ENCODE measurements at regions not wholly inside any gene's neighbourhood (a gene's known extent, or its start where the extent isn't known, plus 50 kb on each side); places are given as distances from the start of the nearest gene placed in this dataset.

DNA sequence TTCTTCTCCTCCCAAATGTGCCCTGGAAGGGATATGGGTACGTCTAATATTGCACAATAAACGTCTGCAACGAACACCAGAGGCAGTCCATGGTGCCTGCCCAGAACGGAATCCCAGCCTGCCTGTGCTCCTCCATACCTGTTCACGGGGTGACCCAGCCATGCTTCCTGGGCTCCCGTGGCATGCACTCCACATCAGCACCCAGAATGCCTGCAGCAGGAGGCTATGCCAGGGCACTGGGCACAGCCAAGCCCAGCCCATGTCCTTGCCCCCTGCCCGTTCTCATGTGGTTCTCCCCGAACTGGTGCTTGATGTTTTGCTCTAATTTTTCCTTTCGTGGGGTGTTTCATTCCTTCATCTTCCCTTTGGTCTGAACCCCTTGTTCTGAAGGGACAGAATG is 404.3 kb downstream of the BCL11B start:
- no peak overlapping the region for H3K9ac ChIP-seq (ENCODE audit: low read length)
- no peaks in the 10 kb centered on the region for H3K79me2 ChIP-seq (replicated peaks; ENCODE audit: insufficient read depth, low read length)
- H3K27ac ChIP-seq (ENCODE audit: low read length): no peak overlapping the region
- H3K9me3 ChIP-seq (ENCODE audit: low read length): no peaks in the 10 kb centered on the region
- no peak overlapping the region for H3K4me2 ChIP-seq (ENCODE audit: low read length)
- H3K36me3 ChIP-seq (ENCODE audit: insufficient read depth, low read length): no peaks in the 10 kb centered on the region
- no peak overlapping the region for H2AFZ ChIP-seq (ENCODE audit: low read depth, low read length)
- no peaks in the 10 kb centered on the region for H4K20me1 ChIP-seq (ENCODE audit: insufficient read depth)
- no peaks in the 10 kb centered on the region for H3F3A ChIP-seq (ENCODE audit: insufficient read depth, low read length, poor library complexity, severe bottlenecking)
- H3K9me2 ChIP-seq (ENCODE audit: insufficient read depth, low read length): no peaks in the 10 kb centered on the region
- H3K4me3 ChIP-seq (ENCODE audit: low read length): no peak overlapping the region
- H3K27me3 ChIP-seq (ENCODE audit: insufficient read depth, low read depth, low read length): no peaks in the 10 kb centered on the region
- TF ChIP-seq SMC3 (conservative IDR thresholded peaks at IDR 0.05; ENCODE audit: poor library complexity): no peak
- no peak for TF ChIP-seq EZH2 (IDR thresholded peaks at IDR 0.05; ENCODE audit: borderline replicate concordance, insufficient read depth, low read length, poor library complexity, severe bottlenecking)
- no peak for TF ChIP-seq RAD21 (conservative IDR thresholded peaks at IDR 0.05)
- no peak for TF ChIP-seq EP300 (conservative IDR thresholded peaks at IDR 0.05; ENCODE audit: poor library complexity, severe bottlenecking)
- TF ChIP-seq, protein P1, sequence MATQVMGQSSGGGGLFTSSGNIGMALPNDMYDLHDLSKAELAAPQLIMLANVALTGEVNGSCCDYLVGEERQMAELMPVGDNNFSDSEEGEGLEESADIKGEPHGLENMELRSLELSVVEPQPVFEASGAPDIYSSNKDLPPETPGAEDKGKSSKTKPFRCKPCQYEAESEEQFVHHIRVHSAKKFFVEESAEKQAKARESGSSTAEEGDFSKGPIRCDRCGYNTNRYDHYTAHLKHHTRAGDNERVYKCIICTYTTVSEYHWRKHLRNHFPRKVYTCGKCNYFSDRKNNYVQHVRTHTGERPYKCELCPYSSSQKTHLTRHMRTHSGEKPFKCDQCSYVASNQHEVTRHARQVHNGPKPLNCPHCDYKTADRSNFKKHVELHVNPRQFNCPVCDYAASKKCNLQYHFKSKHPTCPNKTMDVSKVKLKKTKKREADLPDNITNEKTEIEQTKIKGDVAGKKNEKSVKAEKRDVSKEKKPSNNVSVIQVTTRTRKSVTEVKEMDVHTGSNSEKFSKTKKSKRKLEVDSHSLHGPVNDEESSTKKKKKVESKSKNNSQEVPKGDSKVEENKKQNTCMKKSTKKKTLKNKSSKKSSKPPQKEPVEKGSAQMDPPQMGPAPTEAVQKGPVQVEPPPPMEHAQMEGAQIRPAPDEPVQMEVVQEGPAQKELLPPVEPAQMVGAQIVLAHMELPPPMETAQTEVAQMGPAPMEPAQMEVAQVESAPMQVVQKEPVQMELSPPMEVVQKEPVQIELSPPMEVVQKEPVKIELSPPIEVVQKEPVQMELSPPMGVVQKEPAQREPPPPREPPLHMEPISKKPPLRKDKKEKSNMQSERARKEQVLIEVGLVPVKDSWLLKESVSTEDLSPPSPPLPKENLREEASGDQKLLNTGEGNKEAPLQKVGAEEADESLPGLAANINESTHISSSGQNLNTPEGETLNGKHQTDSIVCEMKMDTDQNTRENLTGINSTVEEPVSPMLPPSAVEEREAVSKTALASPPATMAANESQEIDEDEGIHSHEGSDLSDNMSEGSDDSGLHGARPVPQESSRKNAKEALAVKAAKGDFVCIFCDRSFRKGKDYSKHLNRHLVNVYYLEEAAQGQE (IDR thresholded peaks at IDR 0.05; ENCODE audit: borderline replicate concordance): no peak
- no peak for TF ChIP-seq TAF1 (IDR thresholded peaks at IDR 0.05; ENCODE audit: low read depth)
- TF ChIP-seq POLR2AphosphoS5 (IDR thresholded peaks at IDR 0.05): no peak
- TF ChIP-seq, protein P2, sequence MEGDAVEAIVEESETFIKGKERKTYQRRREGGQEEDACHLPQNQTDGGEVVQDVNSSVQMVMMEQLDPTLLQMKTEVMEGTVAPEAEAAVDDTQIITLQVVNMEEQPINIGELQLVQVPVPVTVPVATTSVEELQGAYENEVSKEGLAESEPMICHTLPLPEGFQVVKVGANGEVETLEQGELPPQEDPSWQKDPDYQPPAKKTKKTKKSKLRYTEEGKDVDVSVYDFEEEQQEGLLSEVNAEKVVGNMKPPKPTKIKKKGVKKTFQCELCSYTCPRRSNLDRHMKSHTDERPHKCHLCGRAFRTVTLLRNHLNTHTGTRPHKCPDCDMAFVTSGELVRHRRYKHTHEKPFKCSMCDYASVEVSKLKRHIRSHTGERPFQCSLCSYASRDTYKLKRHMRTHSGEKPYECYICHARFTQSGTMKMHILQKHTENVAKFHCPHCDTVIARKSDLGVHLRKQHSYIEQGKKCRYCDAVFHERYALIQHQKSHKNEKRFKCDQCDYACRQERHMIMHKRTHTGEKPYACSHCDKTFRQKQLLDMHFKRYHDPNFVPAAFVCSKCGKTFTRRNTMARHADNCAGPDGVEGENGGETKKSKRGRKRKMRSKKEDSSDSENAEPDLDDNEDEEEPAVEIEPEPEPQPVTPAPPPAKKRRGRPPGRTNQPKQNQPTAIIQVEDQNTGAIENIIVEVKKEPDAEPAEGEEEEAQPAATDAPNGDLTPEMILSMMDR (IDR thresholded peaks at IDR 0.05; ENCODE audit: poor library complexity, severe bottlenecking): no peak
- TF ChIP-seq MXI1 (conservative IDR thresholded peaks at IDR 0.05; ENCODE audit: poor library complexity, severe bottlenecking): no peak

DNA sequence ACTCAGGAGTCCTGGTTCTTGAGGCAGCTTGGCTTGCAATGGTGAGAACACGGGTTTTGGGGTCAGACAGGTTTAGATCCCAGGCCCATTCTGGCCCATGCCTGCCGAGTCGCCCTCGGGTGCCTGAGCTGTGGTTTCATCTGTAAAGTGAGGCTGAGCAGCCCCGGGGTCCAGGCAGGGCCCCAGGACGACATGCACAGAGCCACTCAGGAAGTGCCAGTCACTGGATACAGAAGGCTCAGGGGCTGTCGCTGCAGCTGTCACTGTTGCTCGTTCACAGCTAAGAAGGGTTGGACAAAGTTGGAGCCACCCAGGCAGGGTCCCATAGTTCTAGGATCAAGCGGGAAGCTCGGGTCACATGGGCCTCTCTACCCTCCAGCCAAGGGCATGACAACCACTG is 403.1 kb downstream of the BCL11B start:
- Histone ChIP-seq H3K9me3 (ENCODE audit: low read length) (no peaks in the 10 kb centered on the region), H3K4me3 (ENCODE audit: low read length) (no peak overlapping the region), H3K79me2 (replicated peaks; ENCODE audit: insufficient read depth, low read length) (no peaks in the 10 kb centered on the region), H3K27ac (ENCODE audit: low read length) (no peak overlapping the region), H4K20me1 (ENCODE audit: insufficient read depth) (no peaks in the 10 kb centered on the region), H3K9ac (ENCODE audit: low read length) (no peak overlapping the region), H3K27me3 (ENCODE audit: insufficient read depth, low read depth, low read length) (no peaks in the 10 kb centered on the region), H3F3A (ENCODE audit: insufficient read depth, low read length, poor library complexity, severe bottlenecking) (no peaks in the 10 kb centered on the region), H3K4me2 (ENCODE audit: low read length) (no peak overlapping the region), H3K9me2 (ENCODE audit: insufficient read depth, low read length) (no peaks in the 10 kb centered on the region), H2AFZ (ENCODE audit: low read depth, low read length) (no peak overlapping the region), H3K36me3 (ENCODE audit: insufficient read depth, low read length) (no peaks in the 10 kb centered on the region)
- TF ChIP-seq MXI1 (conservative IDR thresholded peaks at IDR 0.05; ENCODE audit: poor library complexity, severe bottlenecking) (no peak), POLR2AphosphoS5 (IDR thresholded peaks at IDR 0.05) (no peak), EP300 (conservative IDR thresholded peaks at IDR 0.05; ENCODE audit: poor library complexity, severe bottlenecking) (no peak), SMC3 (conservative IDR thresholded peaks at IDR 0.05; ENCODE audit: poor library complexity) (no peak), RAD21 (conservative IDR thresholded peaks at IDR 0.05) (no peak), EZH2 (IDR thresholded peaks at IDR 0.05; ENCODE audit: borderline replicate concordance, insufficient read depth, low read length, poor library complexity, severe bottlenecking) (no peak), TAF1 (IDR thresholded peaks at IDR 0.05; ENCODE audit: low read depth) (no peak)
- TF ChIP-seq, protein P2 (IDR thresholded peaks at IDR 0.05; ENCODE audit: poor library complexity, severe bottlenecking): no peak
- TF ChIP-seq, protein P1 (IDR thresholded peaks at IDR 0.05; ENCODE audit: borderline replicate concordance): no peak

Data from neural cell (in vitro differentiated cells).